ENCODE measurements at regions not wholly inside any gene's neighbourhood (a gene's known extent, or its start where the extent isn't known, plus 50 kb on each side); places are given as distances from the start of the nearest gene placed in this dataset.
"Not testable (repeated sequence)": the region's sequence is repeated elsewhere in the genome, so short reads cannot be mapped to it uniquely, and the experiment has no call there.

GRCh38 chr1:120248726-120249427 lies 72.6 kb upstream of the SEC22B start:
- TF ChIP-seq CTCF (IDR thresholded peaks at IDR 0.05; ENCODE audit: low read length); EZH2 (optimal IDR thresholded peaks at IDR 0.05; ENCODE audit: low read depth, low read length); EZH2phosphoT487 (IDR thresholded peaks at IDR 0.05; ENCODE audit: low read length): not testable (repeated sequence)

Measured in MM.1S (cell line).